ENCODE measurements at regions not wholly inside any gene's neighbourhood (a gene's known extent, or its start where the extent isn't known, plus 50 kb on each side); places are given as distances from the start of the nearest gene placed in this dataset.
"Not testable (repeated sequence)": the region's sequence is repeated elsewhere in the genome, so short reads cannot be mapped to it uniquely, and the experiment has no call there.

DNA sequence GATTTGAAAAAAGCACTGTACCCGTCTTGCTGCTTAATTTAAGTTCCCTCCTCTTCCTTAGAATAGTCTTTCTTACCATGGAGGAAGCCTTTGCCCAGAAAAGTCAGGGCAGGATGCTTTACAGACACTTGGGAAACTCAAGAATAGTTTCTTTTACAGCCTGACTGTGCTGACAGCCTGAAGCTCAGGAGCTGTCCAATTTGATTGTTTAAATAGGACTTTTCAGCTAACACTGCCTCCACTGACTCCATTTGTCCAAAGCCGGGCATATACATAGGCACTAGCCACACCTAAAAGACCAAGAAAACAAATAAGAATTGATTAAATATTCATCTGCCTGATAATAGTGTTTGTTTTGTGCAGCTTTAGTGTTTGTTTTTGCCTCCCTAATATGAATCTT lies 110.9 kb upstream of the L3MBTL4 start:
- H3K27me3 ChIP-seq (ENCODE audit: insufficient read depth, low read length), result no peaks in the 10 kb centered on the region
- ChIA-PET CTCF (no interaction called here), RAD21 (ENCODE audit: low non-redundant PET in 1 of 2, low total read pairs in 2 of 2, uncharacterized antibody in 2 of 2, unreplicated experiment in 2 of 2) (no interaction called here), POLR2A (no interaction called here)
- no peaks in the 10 kb centered on the region for H3K9me2 ChIP-seq (ENCODE audit: insufficient read depth)
- no peaks in the 10 kb centered on the region for H3K36me3 ChIP-seq (ENCODE audit: control insufficient read depth in 1 of 2, insufficient read depth in 2 of 2, low read length in 2 of 2)
- H3K9me3 ChIP-seq (ENCODE audit: control insufficient read depth in 1 of 2, insufficient read depth in 1 of 2, low read depth in 1 of 2, low read length in 2 of 2), result peaks cover 3 to 28% of the 10 kb centered on the region in 2 experiments; a peak in 3 of 4 replicates
- BruUV-seq (replicated peaks), result no TSS peak
- H4K20me1 ChIP-seq (ENCODE audit: insufficient read depth), result no peaks in the 10 kb centered on the region
- ATAC-seq (no peak), DNase-seq (ENCODE audit: low read depth, low spot score) (no peak)
- TF ChIP-seq POLR2AphosphoS5 (IDR thresholded peaks at IDR 0.05; ENCODE audit: low read depth, low read length), result no peak
- no peak for TF ChIP-seq CEBPB (IDR thresholded peaks at IDR 0.05; ENCODE audit: low read depth)
- TF ChIP-seq EGR1 (IDR thresholded peaks at IDR 0.05; ENCODE audit: low read depth), result no peak
- TF ChIP-seq POLR2A (IDR thresholded peaks at IDR 0.05; ENCODE audit: borderline replicate concordance, extremely low read depth, insufficient read depth, insufficient read length), result no peak
- no peak for TF ChIP-seq RAD21 (IDR thresholded peaks at IDR 0.05; ENCODE audit: low read depth)
- TF ChIP-seq, protein P1, sequence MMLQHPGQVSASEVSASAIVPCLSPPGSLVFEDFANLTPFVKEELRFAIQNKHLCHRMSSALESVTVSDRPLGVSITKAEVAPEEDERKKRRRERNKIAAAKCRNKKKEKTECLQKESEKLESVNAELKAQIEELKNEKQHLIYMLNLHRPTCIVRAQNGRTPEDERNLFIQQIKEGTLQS (IDR thresholded peaks at IDR 0.05), result no peak
- H3K9ac ChIP-seq (ENCODE audit: low read length), result no peak overlapping the region
- H3K27ac ChIP-seq (ENCODE audit: low read depth, low read length), result no peak overlapping the region
- H3K79me2 ChIP-seq (ENCODE audit: insufficient read depth, low read length), result no peaks in the 10 kb centered on the region
- H3K4me3 ChIP-seq (replicated peaks in 1 of 2; ENCODE audit: low read depth in 1 of 2, low read length in 2 of 2), result no peak overlapping the region
- H3K4me1 ChIP-seq (ENCODE audit: control insufficient read depth in 1 of 2, insufficient read depth in 2 of 2, low read length in 2 of 2), result no peaks in the 10 kb centered on the region
- no peak overlapping the region for H3K4me2 ChIP-seq (ENCODE audit: low read length)
- H2AFZ ChIP-seq (ENCODE audit: low read depth, low read length, poor library complexity, severe bottlenecking), result no peak overlapping the region
- intact Hi-C loops (cut with micrococcal nuclease), result no loop called here

DNA sequence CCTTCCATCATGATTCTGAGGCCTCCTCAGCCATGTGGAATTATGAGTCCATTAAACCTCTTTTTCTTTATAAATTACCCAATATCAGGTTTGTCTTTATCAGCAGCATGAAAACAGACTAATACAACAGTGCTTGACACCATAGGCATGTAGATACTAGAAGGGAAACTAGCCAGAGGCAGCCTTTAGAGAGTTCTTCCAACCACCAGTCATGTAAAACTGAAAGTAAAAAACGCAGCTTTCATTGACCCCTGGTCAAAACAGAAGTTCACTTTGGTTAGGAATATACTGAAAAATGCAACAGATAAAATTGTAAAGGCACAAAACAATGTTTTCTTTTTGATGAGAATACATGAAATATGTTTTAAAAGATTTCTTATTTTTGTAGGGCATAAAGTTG lies 122.8 kb upstream of the L3MBTL4 start:
- no peak overlapping the region for H2AFZ ChIP-seq (ENCODE audit: low read depth, low read length, poor library complexity, severe bottlenecking)
- no peak overlapping the region for H3K4me3 ChIP-seq (replicated peaks in 1 of 2; ENCODE audit: low read depth in 1 of 2, low read length in 2 of 2)
- H3K27ac ChIP-seq (ENCODE audit: low read depth, low read length), result no peak overlapping the region
- RAD21 ChIA-PET (ENCODE audit: low non-redundant PET in 1 of 2, low total read pairs in 2 of 2, uncharacterized antibody in 2 of 2, unreplicated experiment in 2 of 2), result no interaction called here
- DNase-seq (ENCODE audit: low read depth, low spot score) (no peak), ATAC-seq (no peak)
- no peaks in the 10 kb centered on the region for H3K27me3 ChIP-seq (ENCODE audit: insufficient read depth, low read length)
- no peaks in the 10 kb centered on the region for H3K79me2 ChIP-seq (ENCODE audit: insufficient read depth, low read length)
- H3K9me2 ChIP-seq (ENCODE audit: insufficient read depth), result no peaks in the 10 kb centered on the region
- intact Hi-C loops (cut with micrococcal nuclease), result no loop called here
- CTCF ChIA-PET, result no interaction called here
- H3K4me1 ChIP-seq (ENCODE audit: control insufficient read depth in 1 of 2, insufficient read depth in 2 of 2, low read length in 2 of 2), result no peaks in the 10 kb centered on the region
- no peaks in the 10 kb centered on the region for H3K36me3 ChIP-seq (ENCODE audit: control insufficient read depth in 1 of 2, insufficient read depth in 2 of 2, low read length in 2 of 2)
- TF ChIP-seq, protein P1 (IDR thresholded peaks at IDR 0.05), result no peak
- TF ChIP-seq SRF (IDR thresholded peaks at IDR 0.05; ENCODE audit: low read depth) (no peak), ELF1 (IDR thresholded peaks at IDR 0.05; ENCODE audit: borderline replicate concordance, low read depth) (no peak), ZFX (IDR thresholded peaks at IDR 0.05) (no peak)
- peaks cover 5 to 12% of the 10 kb centered on the region in 2 experiments; a peak in 2 of 4 replicates for H3K9me3 ChIP-seq (ENCODE audit: control insufficient read depth in 1 of 2, insufficient read depth in 1 of 2, low read depth in 1 of 2, low read length in 2 of 2)
- H3K4me2 ChIP-seq (ENCODE audit: low read length), result no peak overlapping the region
- BruUV-seq (replicated peaks), result no TSS peak
- no peaks in the 10 kb centered on the region for H4K20me1 ChIP-seq (ENCODE audit: insufficient read depth)
- H3K9ac ChIP-seq (ENCODE audit: low read length), result no peak overlapping the region
- POLR2A ChIA-PET, result no interaction called here

DNA sequence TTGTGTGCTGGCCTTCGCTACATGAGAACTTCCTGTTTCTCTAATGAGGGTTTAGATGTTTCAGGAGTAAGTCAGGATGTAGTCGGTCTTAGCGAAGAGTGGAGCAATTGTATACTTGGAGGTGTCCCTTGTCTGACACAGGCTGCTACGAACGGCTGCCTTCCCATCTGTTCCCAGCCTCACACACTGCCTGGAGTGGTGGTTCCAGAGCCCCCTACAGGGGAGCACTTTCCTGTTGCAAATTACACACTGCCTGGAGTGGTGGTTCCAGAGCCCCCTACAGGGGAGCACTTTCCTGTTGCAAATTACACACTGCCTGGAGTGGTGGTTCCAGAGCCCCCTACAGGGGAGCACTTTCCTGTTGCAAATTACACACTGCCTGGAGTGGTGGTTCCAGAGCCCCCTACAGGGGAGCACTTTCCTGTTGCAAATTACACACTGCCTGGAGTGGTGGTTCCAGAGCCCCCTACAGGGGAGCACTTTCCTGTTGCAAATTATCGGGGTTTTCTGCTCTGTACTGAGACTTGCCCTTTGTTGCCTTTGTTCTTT lies 126.5 kb upstream of the L3MBTL4 start:
- H3K4me2 ChIP-seq (ENCODE audit: low read length); H3K79me2 ChIP-seq (ENCODE audit: insufficient read depth, low read length); H2AFZ ChIP-seq (ENCODE audit: low read depth, low read length, poor library complexity, severe bottlenecking); ATAC-seq; H3K9me2 ChIP-seq (ENCODE audit: insufficient read depth); H3K27me3 ChIP-seq (ENCODE audit: insufficient read depth, low read length); DNase-seq (ENCODE audit: low read depth, low spot score); H4K20me1 ChIP-seq (ENCODE audit: insufficient read depth); BruUV-seq (replicated peaks); H3K36me3 ChIP-seq (ENCODE audit: control insufficient read depth in 1 of 2, insufficient read depth in 2 of 2, low read length in 2 of 2); H3K27ac ChIP-seq (ENCODE audit: low read depth, low read length); RAD21 ChIA-PET (ENCODE audit: low non-redundant PET in 1 of 2, low total read pairs in 2 of 2, uncharacterized antibody in 2 of 2, unreplicated experiment in 2 of 2); H3K4me3 ChIP-seq (replicated peaks in 1 of 2; ENCODE audit: low read depth in 1 of 2, low read length in 2 of 2); H3K9ac ChIP-seq (ENCODE audit: low read length); CTCF ChIA-PET; H3K4me1 ChIP-seq (ENCODE audit: control insufficient read depth in 1 of 2, insufficient read depth in 2 of 2, low read length in 2 of 2); POLR2A ChIA-PET: not testable (repeated sequence)
- H3K9me3 ChIP-seq (ENCODE audit: control insufficient read depth in 1 of 2, insufficient read depth in 1 of 2, low read depth in 1 of 2, low read length in 2 of 2), result peaks cover 5 to 24% of the 10 kb centered on the region in 2 experiments; a peak in 2 of 4 replicates
- intact Hi-C loops (cut with micrococcal nuclease), result loop anchor here (5.0 kb wide), 1 partner anchor 346 kb away; no protein-coding TSS in a partner anchor
